ENCODE measurements at regions not wholly inside any gene's neighbourhood (a gene's known extent, or its start where the extent isn't known, plus 50 kb on each side); places are given as distances from the start of the nearest gene placed in this dataset.

- no peak overlapping the region for H2AFZ ChIP-seq
- no peaks in the 10 kb centered on the region for H3K27me3 ChIP-seq
- WGBS (ENCODE audit: low lambda C conversion rate, missing lambda C conversion rate), result 92% methylated on average over 15 of the region's 15 CpGs
- H3K27ac ChIP-seq, result no peak overlapping the region
- H4K20me1 ChIP-seq (ENCODE audit: insufficient read depth, poor library complexity, severe bottlenecking), result no peaks in the 10 kb centered on the region
- no peaks in the 10 kb centered on the region for H3K4me1 ChIP-seq (ENCODE audit: insufficient read depth)
- no peaks in the 10 kb centered on the region for H3K9me2 ChIP-seq (replicated peaks; ENCODE audit: insufficient read depth)
- TF ChIP-seq EZH2phosphoT487 (IDR thresholded peaks at IDR 0.05; ENCODE audit: low read depth, severe bottlenecking, unreplicated experiment) (no peak), CTCF (IDR thresholded peaks at IDR 0.05; ENCODE audit: poor library complexity) (no peak), EZH2 (IDR thresholded peaks at IDR 0.05; ENCODE audit: borderline replicate concordance) (no peak)
- no peaks in the 10 kb centered on the region for H3K9me3 ChIP-seq (ENCODE audit: low read depth)
- no peaks in the 10 kb centered on the region for H3K79me2 ChIP-seq
- DNase-seq (ENCODE audit: low spot score), result no peak
- H3K4me3 ChIP-seq, result no peak overlapping the region
- no peak overlapping the region for H3K4me2 ChIP-seq
- H3K36me3 ChIP-seq (replicated peaks; ENCODE audit: insufficient read depth, low read depth), result no peaks in the 10 kb centered on the region
Measured at GRCh38 chr13:53873558-53873957, 844.9 kb downstream of the OLFM4 start.

GRCh38 chr13:53878861-53879260, 850.2 kb downstream of the OLFM4 start:
- Histone ChIP-seq H3K4me1 (ENCODE audit: insufficient read depth) (no peaks in the 10 kb centered on the region), H3K79me2 (no peaks in the 10 kb centered on the region), H3K9me2 (replicated peaks; ENCODE audit: insufficient read depth) (no peaks in the 10 kb centered on the region), H3K9me3 (ENCODE audit: low read depth) (no peaks in the 10 kb centered on the region), H3K27ac (no peak overlapping the region), H3K4me2 (no peak overlapping the region), H4K20me1 (ENCODE audit: insufficient read depth, poor library complexity, severe bottlenecking) (no peaks in the 10 kb centered on the region), H3K4me3 (no peak overlapping the region), H3K36me3 (replicated peaks; ENCODE audit: insufficient read depth, low read depth) (no peaks in the 10 kb centered on the region), H3K27me3 (no peaks in the 10 kb centered on the region), H2AFZ (no peak overlapping the region)
- WGBS (ENCODE audit: low lambda C conversion rate, missing lambda C conversion rate), result 97% methylated on average over 1 of the region's 1 CpG
- TF ChIP-seq CTCF (IDR thresholded peaks at IDR 0.05; ENCODE audit: poor library complexity), result no peak
- no peak for TF ChIP-seq EZH2 (IDR thresholded peaks at IDR 0.05; ENCODE audit: borderline replicate concordance)
- TF ChIP-seq EZH2phosphoT487 (IDR thresholded peaks at IDR 0.05; ENCODE audit: low read depth, severe bottlenecking, unreplicated experiment), result no peak
- DNase-seq (ENCODE audit: low spot score), result no peak

- no peak overlapping the region for H3K4me2 ChIP-seq
- DNase-seq (ENCODE audit: low spot score), result no peak
- H3K4me1 ChIP-seq (ENCODE audit: insufficient read depth), result no peaks in the 10 kb centered on the region
- H3K9me2 ChIP-seq (replicated peaks; ENCODE audit: insufficient read depth), result no peaks in the 10 kb centered on the region
- no peaks in the 10 kb centered on the region for H3K79me2 ChIP-seq
- no peak overlapping the region for H3K27ac ChIP-seq
- TF ChIP-seq CTCF (IDR thresholded peaks at IDR 0.05; ENCODE audit: poor library complexity) (no peak), EZH2phosphoT487 (IDR thresholded peaks at IDR 0.05; ENCODE audit: low read depth, severe bottlenecking, unreplicated experiment) (no peak), EZH2 (IDR thresholded peaks at IDR 0.05; ENCODE audit: borderline replicate concordance) (no peak)
- no peaks in the 10 kb centered on the region for H3K27me3 ChIP-seq
- no peak overlapping the region for H3K4me3 ChIP-seq
- H2AFZ ChIP-seq, result no peak overlapping the region
- H3K36me3 ChIP-seq (replicated peaks; ENCODE audit: insufficient read depth, low read depth), result no peaks in the 10 kb centered on the region
- no peaks in the 10 kb centered on the region for H4K20me1 ChIP-seq (ENCODE audit: insufficient read depth, poor library complexity, severe bottlenecking)
- WGBS (ENCODE audit: low lambda C conversion rate, missing lambda C conversion rate), result 80% methylated on average over 1 of the region's 1 CpG
- H3K9me3 ChIP-seq (ENCODE audit: low read depth), result no peaks in the 10 kb centered on the region
Measured at GRCh38 chr13:53885997-53886396, 857.4 kb downstream of the OLFM4 start.

GRCh38 chr13:53890696-53891095, 862.1 kb downstream of the OLFM4 start:
- no peak for DNase-seq (ENCODE audit: low spot score)
- Histone ChIP-seq H2AFZ (no peak overlapping the region), H3K4me1 (ENCODE audit: insufficient read depth) (no peaks in the 10 kb centered on the region), H4K20me1 (ENCODE audit: insufficient read depth, poor library complexity, severe bottlenecking) (no peaks in the 10 kb centered on the region), H3K9me2 (replicated peaks; ENCODE audit: insufficient read depth) (no peaks in the 10 kb centered on the region), H3K9me3 (ENCODE audit: low read depth) (no peaks in the 10 kb centered on the region), H3K36me3 (replicated peaks; ENCODE audit: insufficient read depth, low read depth) (no peaks in the 10 kb centered on the region), H3K4me2 (no peak overlapping the region), H3K27ac (no peak overlapping the region), H3K79me2 (no peaks in the 10 kb centered on the region), H3K27me3 (no peaks in the 10 kb centered on the region), H3K4me3 (no peak overlapping the region)
- 94% methylated on average over 2 of the region's 2 CpGs for WGBS (ENCODE audit: low lambda C conversion rate, missing lambda C conversion rate)
- TF ChIP-seq CTCF (IDR thresholded peaks at IDR 0.05; ENCODE audit: poor library complexity), result no peak
- TF ChIP-seq EZH2phosphoT487 (IDR thresholded peaks at IDR 0.05; ENCODE audit: low read depth, severe bottlenecking, unreplicated experiment), result no peak
- no peak for TF ChIP-seq EZH2 (IDR thresholded peaks at IDR 0.05; ENCODE audit: borderline replicate concordance)
